HepG2 (cell line): ENCODE measurements at regions not wholly inside any gene's neighbourhood (a gene's known extent, or its start where the extent isn't known, plus 50 kb on each side); places are given as distances from the start of the nearest gene placed in this dataset.

Experiments
- EP300 ChIP-seq, 3 experiments: sonication (generic) in 1 of 3; formaldehyde crosslinking in 1 of 3; IDR thresholded peaks; 2 replicates each; pipeline versions ENCODE4 v1.5.1 to v1.6.1; 2011 to 2020; ENCODE audit warnings: low read depth in 2 of 3, low read length in 2 of 3, borderline replicate concordance in 1 of 3, improper control_type of control experiment in 1 of 3, mild to moderate bottlenecking in 1 of 3, missing genetic modification reagents in 1 of 3, moderate library complexity in 1 of 3
- FOXK2 ChIP-seq: fragments of 450-650 bp; IDR thresholded peaks from 2 replicates; pipeline ENCODE4 v1.6.1; 2016
- MYC ChIP-seq: sonication (generic); formaldehyde crosslinking; IDR thresholded peaks from 2 replicates; pipeline ENCODE4 v1.9.0; 2021; ENCODE audit warnings: missing genetic modification reagents, borderline replicate concordance
- RXRA ChIP-seq: sonication (generic); formaldehyde crosslinking; IDR thresholded peaks from 2 replicates; pipeline ENCODE4 v1.5.1; 2020; ENCODE audit warnings: missing genetic modification reagents
- TBL1XR1 ChIP-seq: fragments of 150-350 bp; IDR thresholded peaks from 2 replicates; pipeline ENCODE4 v1.6.1; 2014; ENCODE audit warnings: borderline replicate concordance, low read length; ENCODE audit not compliant: partially characterized antibody
- TCF7L2 ChIP-seq: IDR thresholded peaks from 2 replicates; pipeline ENCODE4 v1.6.1; 2011; ENCODE audit warnings: mild to moderate bottlenecking, low read depth, low read length, moderate library complexity
- ZKSCAN1 ChIP-seq: fragments of 150-350 bp; IDR thresholded peaks from 2 replicates; pipeline ENCODE4 v1.6.1; 2014; ENCODE audit warnings: low read length
- TF ChIP-seq, protein P1 (sequence below): sonication (generic); formaldehyde crosslinking; IDR thresholded peaks from 2 replicates; pipeline ENCODE4 v1.8.0; 2022; ENCODE audit warnings: mild to moderate bottlenecking, missing genetic modification reagents; ENCODE audit not compliant: insufficient replicate concordance
- TF ChIP-seq, protein P2 (sequence below), 2 experiments: sonication (generic) in 1 of 2; formaldehyde crosslinking in 1 of 2; IDR thresholded peaks; 2 replicates each; pipeline versions ENCODE4 v1.4.0 to v1.6.1; 2018 to 2020; ENCODE audit warnings: missing genetic modification reagents in 2 of 2, borderline replicate concordance in 1 of 2, low read depth in 1 of 2, mild to moderate bottlenecking in 1 of 2, missing biosample characterization in 1 of 2

DNA sequence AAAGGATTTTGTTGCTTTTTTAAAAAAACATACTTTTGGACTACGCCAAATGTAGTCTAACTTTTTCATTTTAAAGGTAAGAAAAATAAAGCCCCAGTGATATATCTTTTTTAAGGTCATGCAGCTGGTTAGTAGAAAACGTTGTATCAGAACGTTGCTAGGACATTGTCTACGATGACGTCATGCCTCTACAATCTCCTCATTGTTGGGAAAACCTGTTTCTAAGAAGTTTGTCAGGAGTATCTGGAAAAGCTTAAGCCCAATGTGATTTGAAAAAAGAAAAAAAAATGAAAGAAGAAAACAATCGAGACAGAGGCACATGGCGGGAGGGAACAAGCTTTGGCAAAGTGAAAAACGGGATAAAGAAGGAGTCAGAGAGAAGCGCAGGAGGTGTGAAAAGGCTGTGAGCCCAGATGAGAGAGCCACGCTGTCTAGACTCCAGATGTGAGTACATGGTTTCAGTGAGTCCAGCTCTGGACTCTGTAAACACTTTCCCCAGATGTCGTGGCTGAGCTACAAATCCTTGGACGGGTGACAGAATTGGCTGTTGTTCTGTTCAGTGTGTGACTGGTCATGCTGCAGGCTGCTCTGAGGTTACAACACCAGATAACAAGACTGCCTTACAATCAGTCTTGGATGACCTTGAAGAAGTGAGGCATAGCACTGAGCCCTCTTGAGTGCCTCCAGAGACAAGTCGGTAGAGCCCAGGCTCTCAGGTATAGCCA is 656.7 kb upstream of the ID4 start:
- TF ChIP-seq ZKSCAN1 = no peak
- no peak for TF ChIP-seq EP300 (IDR thresholded peaks at IDR 0.05; ENCODE audit: low read depth in 2 of 2, low read length in 2 of 2)
- TF ChIP-seq EP300 (CRISPR knock-in tag; IDR thresholded peaks at IDR 0.05; ENCODE audit: borderline replicate concordance) = no peak
- TF ChIP-seq, protein P1, sequence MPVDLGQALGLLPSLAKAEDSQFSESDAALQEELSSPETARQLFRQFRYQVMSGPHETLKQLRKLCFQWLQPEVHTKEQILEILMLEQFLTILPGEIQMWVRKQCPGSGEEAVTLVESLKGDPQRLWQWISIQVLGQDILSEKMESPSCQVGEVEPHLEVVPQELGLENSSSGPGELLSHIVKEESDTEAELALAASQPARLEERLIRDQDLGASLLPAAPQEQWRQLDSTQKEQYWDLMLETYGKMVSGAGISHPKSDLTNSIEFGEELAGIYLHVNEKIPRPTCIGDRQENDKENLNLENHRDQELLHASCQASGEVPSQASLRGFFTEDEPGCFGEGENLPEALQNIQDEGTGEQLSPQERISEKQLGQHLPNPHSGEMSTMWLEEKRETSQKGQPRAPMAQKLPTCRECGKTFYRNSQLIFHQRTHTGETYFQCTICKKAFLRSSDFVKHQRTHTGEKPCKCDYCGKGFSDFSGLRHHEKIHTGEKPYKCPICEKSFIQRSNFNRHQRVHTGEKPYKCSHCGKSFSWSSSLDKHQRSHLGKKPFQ (CRISPR knock-in tag) = no peak
- TF ChIP-seq, protein P2, sequence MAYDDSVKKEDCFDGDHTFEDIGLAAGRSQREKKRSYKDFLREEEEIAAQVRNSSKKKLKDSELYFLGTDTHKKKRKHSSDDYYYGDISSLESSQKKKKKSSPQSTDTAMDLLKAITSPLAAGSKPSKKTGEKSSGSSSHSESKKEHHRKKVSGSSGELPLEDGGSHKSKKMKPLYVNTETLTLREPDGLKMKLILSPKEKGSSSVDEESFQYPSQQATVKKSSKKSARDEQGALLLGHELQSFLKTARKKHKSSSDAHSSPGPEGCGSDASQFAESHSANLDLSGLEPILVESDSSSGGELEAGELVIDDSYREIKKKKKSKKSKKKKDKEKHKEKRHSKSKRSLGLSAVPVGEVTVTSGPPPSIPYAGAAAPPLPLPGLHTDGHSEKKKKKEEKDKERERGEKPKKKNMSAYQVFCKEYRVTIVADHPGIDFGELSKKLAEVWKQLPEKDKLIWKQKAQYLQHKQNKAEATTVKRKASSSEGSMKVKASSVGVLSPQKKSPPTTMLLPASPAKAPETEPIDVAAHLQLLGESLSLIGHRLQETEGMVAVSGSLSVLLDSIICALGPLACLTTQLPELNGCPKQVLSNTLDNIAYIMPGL (CRISPR knock-in tag; IDR thresholded peaks at IDR 0.05; ENCODE audit: borderline replicate concordance in 1 of 2, low read depth in 1 of 2) = no peak
- no peak for TF ChIP-seq TCF7L2
- no peak for TF ChIP-seq TBL1XR1
- TF ChIP-seq MYC (CRISPR knock-in tag) = no peak
- TF ChIP-seq RXRA (CRISPR knock-in tag) = no peak
- TF ChIP-seq FOXK2 = no peak
